PFSK-1 (cell line): ENCODE measurements at regions not wholly inside any gene's neighbourhood (a gene's known extent, or its start where the extent isn't known, plus 50 kb on each side); places are given as distances from the start of the nearest gene placed in this dataset.

ENCODE experiments used
- FOXP2 ChIP-seq: optimal IDR thresholded peaks from 2 replicates; pipeline ENCODE3; 2011; ENCODE audit warnings: borderline replicate concordance, control low read depth, inconsistent platforms; ENCODE audit not compliant: insufficient read depth; ENCODE audit errors: extremely low read length, extremely low read depth
- POLR2AphosphoS5 ChIP-seq: IDR thresholded peaks from 2 replicates; pipeline ENCODE4 v1.6.1; 2012; ENCODE audit warnings: low read depth, mild to moderate bottlenecking, control low read depth, low read length, moderate library complexity
- SIN3A ChIP-seq: IDR thresholded peaks from 2 replicates; pipeline ENCODE4 v1.6.1; 2012; ENCODE audit warnings: mild to moderate bottlenecking, low read length, moderate library complexity, borderline replicate concordance; ENCODE audit not compliant: insufficient read depth
- TAF1 ChIP-seq: IDR thresholded peaks from 2 replicates; pipeline ENCODE4 v1.6.1; 2012; ENCODE audit warnings: low read length, control low read depth, borderline replicate concordance; ENCODE audit not compliant: insufficient read depth
- TF ChIP-seq, protein P1 (sequence below), 2 experiments: IDR thresholded peaks; 2 replicates each; pipeline versions ENCODE4 v1.6.1 to v1.8.0; 2011 to 2012; ENCODE audit warnings: low read depth in 2 of 2, low read length in 2 of 2, control low read depth in 1 of 2, inconsistent platforms in 1 of 2, mild to moderate bottlenecking in 1 of 2, moderate library complexity in 1 of 2; ENCODE audit not compliant: insufficient read depth in 1 of 2

DNA sequence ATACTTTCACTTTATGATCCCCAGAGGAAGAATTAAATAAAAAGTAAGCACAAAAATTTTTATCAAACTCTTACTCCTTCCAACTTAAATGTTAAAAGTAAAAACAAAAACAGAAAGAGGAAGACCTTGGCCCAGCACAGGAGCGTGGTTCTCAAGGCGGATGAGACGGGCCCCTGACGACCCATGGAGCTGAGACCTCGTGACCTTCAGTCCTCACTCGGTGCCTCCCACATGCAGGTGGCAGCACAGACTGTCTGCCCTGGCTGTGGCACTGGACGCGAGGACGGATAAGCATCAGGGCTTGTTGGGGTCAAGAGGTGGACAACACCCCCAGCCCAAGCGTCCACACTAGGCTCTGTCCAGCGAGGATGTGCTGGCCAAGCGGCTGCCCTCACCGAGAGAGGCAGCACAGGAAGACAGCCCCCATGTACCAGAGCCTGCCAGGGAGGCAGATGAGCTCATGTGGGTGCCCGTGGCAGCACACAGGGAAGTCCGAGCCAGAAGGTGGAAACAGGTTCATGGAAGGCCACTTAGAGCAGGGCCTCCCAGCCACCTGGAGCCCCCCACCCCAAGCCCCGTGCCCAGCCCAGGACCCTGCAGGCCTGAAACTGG, 1389.8 kb downstream of the TBC1D22A start:
- TF ChIP-seq POLR2AphosphoS5: no peak
- no peak for TF ChIP-seq TAF1
- TF ChIP-seq, protein P1, sequence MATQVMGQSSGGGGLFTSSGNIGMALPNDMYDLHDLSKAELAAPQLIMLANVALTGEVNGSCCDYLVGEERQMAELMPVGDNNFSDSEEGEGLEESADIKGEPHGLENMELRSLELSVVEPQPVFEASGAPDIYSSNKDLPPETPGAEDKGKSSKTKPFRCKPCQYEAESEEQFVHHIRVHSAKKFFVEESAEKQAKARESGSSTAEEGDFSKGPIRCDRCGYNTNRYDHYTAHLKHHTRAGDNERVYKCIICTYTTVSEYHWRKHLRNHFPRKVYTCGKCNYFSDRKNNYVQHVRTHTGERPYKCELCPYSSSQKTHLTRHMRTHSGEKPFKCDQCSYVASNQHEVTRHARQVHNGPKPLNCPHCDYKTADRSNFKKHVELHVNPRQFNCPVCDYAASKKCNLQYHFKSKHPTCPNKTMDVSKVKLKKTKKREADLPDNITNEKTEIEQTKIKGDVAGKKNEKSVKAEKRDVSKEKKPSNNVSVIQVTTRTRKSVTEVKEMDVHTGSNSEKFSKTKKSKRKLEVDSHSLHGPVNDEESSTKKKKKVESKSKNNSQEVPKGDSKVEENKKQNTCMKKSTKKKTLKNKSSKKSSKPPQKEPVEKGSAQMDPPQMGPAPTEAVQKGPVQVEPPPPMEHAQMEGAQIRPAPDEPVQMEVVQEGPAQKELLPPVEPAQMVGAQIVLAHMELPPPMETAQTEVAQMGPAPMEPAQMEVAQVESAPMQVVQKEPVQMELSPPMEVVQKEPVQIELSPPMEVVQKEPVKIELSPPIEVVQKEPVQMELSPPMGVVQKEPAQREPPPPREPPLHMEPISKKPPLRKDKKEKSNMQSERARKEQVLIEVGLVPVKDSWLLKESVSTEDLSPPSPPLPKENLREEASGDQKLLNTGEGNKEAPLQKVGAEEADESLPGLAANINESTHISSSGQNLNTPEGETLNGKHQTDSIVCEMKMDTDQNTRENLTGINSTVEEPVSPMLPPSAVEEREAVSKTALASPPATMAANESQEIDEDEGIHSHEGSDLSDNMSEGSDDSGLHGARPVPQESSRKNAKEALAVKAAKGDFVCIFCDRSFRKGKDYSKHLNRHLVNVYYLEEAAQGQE (IDR thresholded peaks at IDR 0.05; ENCODE audit: insufficient read depth in 1 of 2, low read depth in 2 of 2, low read length in 2 of 2): no peak
- TF ChIP-seq SIN3A: no peak
- no peak for TF ChIP-seq FOXP2

DNA sequence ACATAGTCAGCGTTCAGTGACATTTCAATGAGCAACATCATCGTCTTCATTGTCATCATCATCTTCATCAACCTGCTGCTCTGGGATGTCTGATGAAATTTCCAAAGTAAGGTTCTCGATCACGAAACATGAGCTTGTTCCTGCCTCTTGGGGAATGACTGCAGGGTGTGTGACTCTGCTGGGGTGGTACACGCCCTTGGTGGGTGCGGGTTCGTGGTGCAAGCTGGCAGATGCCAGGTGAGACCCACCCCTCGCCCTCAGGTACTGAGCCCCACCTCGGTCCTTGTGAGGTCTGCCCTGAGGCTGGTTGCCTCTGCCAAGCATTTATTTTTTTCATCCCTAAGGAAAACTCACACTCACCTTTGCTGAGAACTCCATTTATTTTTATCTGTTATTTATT, 1389.2 kb downstream of the TBC1D22A start:
- no peak for TF ChIP-seq SIN3A

DNA sequence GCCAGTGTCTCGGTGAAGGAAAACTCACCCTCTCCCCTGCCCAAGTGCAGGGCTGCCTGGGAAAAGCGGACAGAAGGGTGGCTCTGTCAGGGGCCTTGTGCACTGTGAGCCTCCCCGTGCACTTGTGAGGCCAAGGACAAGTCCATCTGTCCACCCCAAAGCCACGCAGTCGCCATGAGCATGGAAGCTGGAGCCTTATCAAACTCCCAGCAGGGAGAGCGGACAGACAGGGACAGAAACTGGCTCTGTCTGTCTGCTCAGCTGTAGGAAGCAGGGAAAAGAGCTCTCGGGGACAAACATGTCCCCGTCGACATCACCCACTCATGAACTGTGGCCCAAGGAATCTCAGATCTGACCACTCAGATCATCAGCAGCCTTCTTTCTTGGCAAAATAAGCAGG, 1385.4 kb downstream of the TBC1D22A start:
- TF ChIP-seq TAF1: no peak
- no peak for TF ChIP-seq POLR2AphosphoS5
- TF ChIP-seq SIN3A: no peak
- TF ChIP-seq FOXP2: no peak
- TF ChIP-seq, protein P1 (IDR thresholded peaks at IDR 0.05; ENCODE audit: insufficient read depth in 1 of 2, low read depth in 2 of 2, low read length in 2 of 2): no peak

DNA sequence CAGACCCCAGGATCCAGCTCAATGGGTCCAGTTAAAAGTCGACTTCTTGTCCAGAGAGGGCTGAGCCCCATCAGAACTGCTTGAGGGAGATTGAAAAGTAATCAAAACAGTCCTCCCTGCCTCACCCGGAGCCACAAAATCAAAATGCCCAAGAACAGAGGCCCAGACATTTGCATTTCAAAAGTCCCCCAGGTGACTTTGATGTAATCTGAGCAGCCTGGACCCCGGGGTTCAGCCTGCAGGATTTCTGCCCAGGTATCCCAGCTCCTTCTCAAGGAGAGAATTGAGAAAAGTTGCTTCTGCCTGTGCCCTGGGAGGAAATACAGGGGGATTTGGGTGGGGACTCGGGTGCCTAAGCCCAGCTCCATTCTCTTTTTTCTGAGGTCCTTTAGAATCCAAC, 1385.0 kb downstream of the TBC1D22A start:
- TF ChIP-seq FOXP2 (no peak), TAF1 (no peak), POLR2AphosphoS5 (no peak), SIN3A (no peak)
- TF ChIP-seq, protein P1 (IDR thresholded peaks at IDR 0.05; ENCODE audit: insufficient read depth in 1 of 2, low read depth in 2 of 2, low read length in 2 of 2): no peak

DNA sequence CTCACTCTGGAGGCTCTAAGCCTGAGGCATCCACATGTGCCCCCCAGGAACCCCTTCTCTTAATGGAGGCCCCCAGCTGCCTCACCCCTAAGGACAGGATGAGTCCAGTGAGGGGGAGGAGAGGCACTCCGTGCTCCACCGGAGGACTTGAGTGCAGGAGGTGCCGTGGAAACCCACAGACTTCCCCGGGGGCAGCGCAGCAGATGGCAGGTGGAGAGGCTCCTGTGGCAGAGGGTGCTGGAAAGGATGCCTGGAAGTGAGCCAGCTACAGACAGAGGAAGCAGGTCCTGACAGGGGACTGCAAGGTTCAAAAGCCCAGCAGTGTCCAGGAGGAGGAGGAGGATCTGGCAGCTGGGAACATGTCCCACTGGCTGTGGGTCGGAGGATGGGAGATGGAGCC, 1384.0 kb downstream of the TBC1D22A start:
- TF ChIP-seq POLR2AphosphoS5 (no peak), FOXP2 (no peak), TAF1 (no peak), SIN3A (no peak)
- TF ChIP-seq, protein P1 (IDR thresholded peaks at IDR 0.05; ENCODE audit: insufficient read depth in 1 of 2, low read depth in 2 of 2, low read length in 2 of 2): no peak
